ENCODE measurements at regions not wholly inside any gene's neighbourhood (a gene's known extent, or its start where the extent isn't known, plus 50 kb on each side); places are given as distances from the start of the nearest gene placed in this dataset.

DNA sequence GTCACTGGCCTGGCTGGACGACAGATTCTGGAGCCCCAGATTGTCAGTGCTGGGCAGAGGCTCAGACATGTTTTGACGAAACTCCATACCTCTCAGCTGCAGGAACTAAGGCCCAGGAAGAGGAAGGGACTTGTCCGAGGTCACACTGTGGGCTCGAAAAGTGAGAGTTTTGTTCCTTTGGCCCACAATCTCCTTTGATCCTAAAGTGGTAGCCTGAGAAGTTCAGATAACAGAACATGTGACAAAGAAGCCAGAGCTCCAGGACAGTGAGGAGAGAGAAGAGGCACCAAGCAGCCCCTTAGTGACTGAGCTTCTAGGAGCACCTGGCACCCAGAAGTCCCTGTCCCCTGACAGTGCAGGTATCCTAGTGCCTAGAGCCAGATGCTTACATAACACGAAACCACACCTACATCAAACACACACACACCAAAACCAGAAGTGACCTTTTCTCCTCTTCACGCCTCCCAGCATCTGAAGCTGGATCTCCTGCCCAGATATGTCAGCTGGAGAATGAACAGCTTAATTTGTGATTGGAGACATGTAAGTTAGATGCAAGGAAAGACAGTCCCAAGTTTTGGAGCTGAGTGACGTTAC lies 88.9 kb downstream of the ADRB2 start:
- H3K36me3 ChIP-seq = no peaks in the 10 kb centered on the region
- H3K9me3 ChIP-seq = no peaks in the 10 kb centered on the region
- no peak overlapping the region for H3K4me3 ChIP-seq
- peak overlapping the region; percentile 71 to 86 (median 79) for H3K27ac ChIP-seq
- H3K27me3 ChIP-seq = no peaks in the 10 kb centered on the region
- WGBS, 2 donors = 44 to 50% methylated on average over 6 to 7 of the region's 7 CpGs
- no peak for TF ChIP-seq EP300 (IDR thresholded peaks at IDR 0.05)
- TF ChIP-seq, protein P1, sequence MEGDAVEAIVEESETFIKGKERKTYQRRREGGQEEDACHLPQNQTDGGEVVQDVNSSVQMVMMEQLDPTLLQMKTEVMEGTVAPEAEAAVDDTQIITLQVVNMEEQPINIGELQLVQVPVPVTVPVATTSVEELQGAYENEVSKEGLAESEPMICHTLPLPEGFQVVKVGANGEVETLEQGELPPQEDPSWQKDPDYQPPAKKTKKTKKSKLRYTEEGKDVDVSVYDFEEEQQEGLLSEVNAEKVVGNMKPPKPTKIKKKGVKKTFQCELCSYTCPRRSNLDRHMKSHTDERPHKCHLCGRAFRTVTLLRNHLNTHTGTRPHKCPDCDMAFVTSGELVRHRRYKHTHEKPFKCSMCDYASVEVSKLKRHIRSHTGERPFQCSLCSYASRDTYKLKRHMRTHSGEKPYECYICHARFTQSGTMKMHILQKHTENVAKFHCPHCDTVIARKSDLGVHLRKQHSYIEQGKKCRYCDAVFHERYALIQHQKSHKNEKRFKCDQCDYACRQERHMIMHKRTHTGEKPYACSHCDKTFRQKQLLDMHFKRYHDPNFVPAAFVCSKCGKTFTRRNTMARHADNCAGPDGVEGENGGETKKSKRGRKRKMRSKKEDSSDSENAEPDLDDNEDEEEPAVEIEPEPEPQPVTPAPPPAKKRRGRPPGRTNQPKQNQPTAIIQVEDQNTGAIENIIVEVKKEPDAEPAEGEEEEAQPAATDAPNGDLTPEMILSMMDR (IDR thresholded peaks at IDR 0.05) = no peak
- no peak for TF ChIP-seq POLR2A (IDR thresholded peaks at IDR 0.05)
- TF ChIP-seq POLR2AphosphoS5 (IDR thresholded peaks at IDR 0.05) = no peak
- H3K4me1 ChIP-seq = peaks cover 37 to 50% (median 47%) of the 10 kb centered on the region in 4 donors
- ATAC-seq (ENCODE audit: low FRiP score in 2 of 2) (no peak), DNase-seq (no peak)

DNA sequence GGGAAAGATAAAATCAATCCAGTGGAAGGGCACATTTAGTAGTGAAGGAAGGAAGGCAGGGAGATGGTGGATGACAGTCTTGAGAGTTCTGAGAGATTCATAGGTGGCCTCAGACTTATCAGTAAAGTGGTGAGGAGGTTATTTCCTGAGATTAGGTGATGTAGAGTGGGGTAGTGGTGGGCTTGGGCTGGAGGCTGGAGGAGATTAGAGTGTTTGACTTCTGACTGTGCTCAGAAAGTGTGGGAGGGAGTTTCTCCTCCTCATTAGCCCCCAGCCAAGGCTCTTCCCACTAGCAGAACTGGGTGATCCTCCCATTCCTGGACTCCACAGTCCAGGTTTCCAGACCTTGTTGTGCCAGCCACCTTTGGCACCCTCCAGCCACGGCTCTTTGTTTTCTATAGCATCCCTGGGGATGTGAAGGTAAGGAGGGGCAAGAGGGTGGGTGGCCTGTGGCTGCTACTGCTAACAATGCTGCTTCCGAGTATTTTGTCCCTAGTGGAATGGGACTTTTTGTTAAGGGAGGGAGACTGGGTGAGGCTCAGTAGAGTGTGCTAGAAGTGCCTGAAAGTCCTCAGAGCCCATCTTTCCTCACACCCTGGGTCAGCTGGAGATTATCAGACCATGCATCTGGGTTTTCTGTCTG lies 94.4 kb downstream of the ADRB2 start:
- TF ChIP-seq POLR2A (IDR thresholded peaks at IDR 0.05) = no peak
- Histone ChIP-seq H3K36me3 (no peaks in the 10 kb centered on the region), H3K9me3 (no peaks in the 10 kb centered on the region), H3K27me3 (no peaks in the 10 kb centered on the region), H3K27ac (no peak overlapping the region), H3K4me1 (peaks cover 2 to 6% (median 3%) of the 10 kb centered on the region in 4 donors), H3K4me3 (no peak overlapping the region)
- ATAC-seq (ENCODE audit: low FRiP score in 2 of 2) (no peak), DNase-seq (no peak)
- 75 to 78% methylated on average over 2 of the region's 2 CpGs for WGBS, 2 donors

DNA sequence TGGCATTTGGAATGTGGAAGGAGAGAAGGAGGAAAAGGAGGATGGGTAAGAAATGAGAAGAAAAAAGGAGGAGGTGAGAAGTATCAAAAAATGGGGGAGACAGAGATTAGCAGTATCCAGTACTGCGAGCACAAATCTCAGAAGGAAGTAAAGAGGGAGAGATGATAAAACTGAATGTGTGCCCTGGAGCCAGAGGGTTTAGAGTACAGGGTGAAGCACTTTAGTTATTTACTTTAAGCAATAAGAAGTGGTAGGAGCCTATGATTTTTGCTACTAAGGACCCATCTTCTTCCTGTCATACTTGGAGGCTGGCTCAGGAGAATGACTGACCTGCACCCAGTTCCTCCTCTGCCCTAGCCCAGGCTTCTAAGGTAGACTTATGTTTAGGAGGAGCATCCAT lies 94.9 kb downstream of the ADRB2 start:
- 64 to 80% methylated on average over 1 of the region's 1 CpG for WGBS, 2 donors
- ATAC-seq (ENCODE audit: low FRiP score in 2 of 2) (no peak), DNase-seq (no peak)
- Histone ChIP-seq H3K4me3 (no peak overlapping the region), H3K4me1 (peaks cover 0 to 1% (median 0%) of the 10 kb centered on the region in 4 donors), H3K27ac (no peak overlapping the region), H3K9me3 (no peaks in the 10 kb centered on the region), H3K27me3 (no peaks in the 10 kb centered on the region), H3K36me3 (no peaks in the 10 kb centered on the region)
- TF ChIP-seq EP300 (IDR thresholded peaks at IDR 0.05) (no peak), POLR2A (IDR thresholded peaks at IDR 0.05) (no peak), POLR2AphosphoS5 (IDR thresholded peaks at IDR 0.05) (no peak)
- TF ChIP-seq, protein P1 (IDR thresholded peaks at IDR 0.05) = no peak

GRCh38 chr5:148922606-148923005 lies 96.2 kb downstream of the ADRB2 start:
- TF ChIP-seq EP300 (IDR thresholded peaks at IDR 0.05) (no peak), POLR2A (IDR thresholded peaks at IDR 0.05) (no peak), POLR2AphosphoS5 (IDR thresholded peaks at IDR 0.05) (no peak)
- TF ChIP-seq, protein P1 (IDR thresholded peaks at IDR 0.05) = no peak
- H3K27me3 ChIP-seq = no peaks in the 10 kb centered on the region
- DNase-seq (no peak), ATAC-seq (ENCODE audit: low FRiP score in 2 of 2) (no peak)
- H3K36me3 ChIP-seq = no peaks in the 10 kb centered on the region
- 17 to 41% methylated on average over 1 of the region's 1 CpG for WGBS, 2 donors
- H3K27ac ChIP-seq = no peak overlapping the region
- no peaks in the 10 kb centered on the region for H3K4me1 ChIP-seq
- no peaks in the 10 kb centered on the region for H3K9me3 ChIP-seq
- no peak overlapping the region for H3K4me3 ChIP-seq

DNA sequence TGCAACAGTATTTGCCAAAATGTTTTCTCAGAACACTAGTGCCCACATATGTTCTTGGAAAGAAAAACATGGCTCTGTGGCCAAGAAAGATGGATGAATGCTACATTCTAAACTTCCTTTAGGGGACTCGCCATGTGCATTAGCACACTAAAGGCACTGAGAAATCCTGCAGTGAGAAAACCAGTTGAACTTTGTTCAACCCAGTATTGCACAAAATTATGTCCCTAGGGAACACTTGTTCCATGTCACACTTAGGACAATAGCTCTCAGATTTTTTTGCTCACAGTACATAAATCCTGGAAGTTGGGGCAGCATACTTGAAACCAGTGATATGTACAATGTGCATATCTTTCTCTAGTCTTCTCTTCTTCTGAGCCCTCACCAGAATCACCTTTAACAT lies 96.6 kb downstream of the ADRB2 start:
- Histone ChIP-seq H3K27me3 (no peaks in the 10 kb centered on the region), H3K36me3 (no peaks in the 10 kb centered on the region), H3K27ac (no peak overlapping the region), H3K4me1 (no peaks in the 10 kb centered on the region), H3K4me3 (no peak overlapping the region), H3K9me3 (no peaks in the 10 kb centered on the region)
- DNase-seq = no peak
- ATAC-seq (ENCODE audit: low FRiP score in 2 of 2) = no peak
- WGBS, 2 donors = 100% methylated on average over 1 of the region's 1 CpG
- TF ChIP-seq EP300 (IDR thresholded peaks at IDR 0.05) (no peak), POLR2A (IDR thresholded peaks at IDR 0.05) (no peak), POLR2AphosphoS5 (IDR thresholded peaks at IDR 0.05) (no peak)
- TF ChIP-seq, protein P1 (IDR thresholded peaks at IDR 0.05) = no peak
